Motor neuron (in vitro differentiated cells): ENCODE measurements at regions not wholly inside any gene's neighbourhood (a gene's known extent, or its start where the extent isn't known, plus 50 kb on each side); places are given as distances from the start of the nearest gene placed in this dataset.
A peak's percentile ranks its signal among the peaks of the same experiment; 100 is the strongest.

Experiments
- ATAC-seq, 8 experiments: fragments of 200-7000 bp; cut with Tn5 transposase; replicated peaks in 6 of 8; 2 replicates each; pipeline ENCODE4 v1.8.0; 2021; ENCODE audit warnings: mild to moderate bottlenecking in 8 of 8, moderate library complexity in 8 of 8
- H3K27ac ChIP-seq, 2 donors: fragments of 250-450 bp; sonication (Bioruptor Pico); 2 replicates each; pipeline ENCODE4 v1.9.0; 2021; ENCODE audit warnings: antibody characterized with exemption in 2 of 2, mild to moderate bottlenecking in 2 of 2, moderate library complexity in 1 of 2
- H3K4me1 ChIP-seq, 2 donors: fragments of 250-450 bp; sonication (Bioruptor Pico); replicated peaks in 1 of 2; 2 replicates each; pipeline ENCODE4 v1.6.1; 2021; ENCODE audit warnings: antibody characterized with exemption in 2 of 2, mild to moderate bottlenecking in 2 of 2, moderate library complexity in 1 of 2
- H3K4me3 ChIP-seq, 5 donors: fragments of 250-450 bp; sonication (Bioruptor Pico); 2 replicates each; pipeline ENCODE4 v1.9.0; 2021; ENCODE audit warnings: antibody characterized with exemption in 5 of 5, mild to moderate bottlenecking in 5 of 5, moderate library complexity in 4 of 5
- WGBS, 10 experiments: fragments of 450-650 bp; shearing (Covaris generic); methylation state at CpG; one replicate each; pipeline ENCODE4 v1.0.0; 2022; 5-methylcytosine and 5-hydroxymethylcytosine counted together
- in situ Hi-C, 9 experiments: fragments of 400-800 bp; cut with MboI; loops; one replicate each; pipeline ENCODE4 v1.15.0; 2021; ENCODE audit warnings: low sequenced_read_pairs in 9 of 9, low pct_unique_long_range_greater_than_20kb in 2 of 9; ENCODE audit not compliant: unreplicated experiment in 9 of 9

DNA sequence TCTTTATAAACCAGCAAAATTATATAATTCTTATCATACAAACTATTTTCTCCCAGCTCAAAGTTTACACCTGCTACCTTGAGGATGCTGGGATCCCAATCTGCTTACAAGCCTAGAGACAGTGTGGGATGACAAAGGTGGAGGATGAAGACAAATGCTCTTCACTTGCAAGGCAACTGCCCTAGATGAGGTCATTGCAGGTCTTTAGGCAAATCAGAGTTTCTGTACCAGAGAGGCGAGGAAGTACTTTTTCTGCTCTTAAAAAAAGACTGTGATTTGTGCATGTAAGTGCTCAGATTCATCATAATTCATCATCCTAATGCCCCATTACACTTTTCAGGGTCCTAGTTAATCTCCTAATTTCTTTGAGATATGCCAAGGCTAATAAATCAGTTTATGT is 376.1 kb downstream of the ZPLD1 start:
- WGBS, 10 experiments = 10 to 100% (median 89%) methylated on average over 1 of the region's 1 CpG; no CpG with 5 or more reads in 5 of the 10 experiments
- Histone ChIP-seq H3K4me3 (no peak overlapping the region), H3K27ac (no peak overlapping the region), H3K4me1 (peaks cover 0 to 6% of the 10 kb centered on the region in 2 donors)
- peak in 1 of 8 experiments; percentile 41 for ATAC-seq
- in situ Hi-C loops = no loop called here

DNA sequence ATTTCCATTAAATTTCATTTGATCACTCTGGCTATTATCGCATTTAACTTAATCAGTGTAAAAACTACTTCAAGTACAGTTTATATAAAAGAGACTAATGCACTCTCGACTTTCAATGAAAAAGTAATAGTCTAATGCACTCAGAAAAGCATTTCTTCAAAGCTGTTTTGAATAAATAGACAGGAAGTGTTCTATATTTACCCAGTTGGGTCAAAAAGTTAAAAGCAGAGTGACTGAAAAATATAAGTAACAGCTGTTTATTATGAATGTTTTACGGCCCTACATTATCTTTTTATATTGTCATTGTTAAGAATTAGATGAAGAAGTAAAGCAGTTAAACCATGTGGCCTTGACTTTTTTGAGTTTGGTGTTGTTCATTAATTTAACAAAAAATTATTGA is 391.8 kb downstream of the ZPLD1 start:
- Histone ChIP-seq H3K4me1 (no peaks in the 10 kb centered on the region), H3K27ac (no peak overlapping the region), H3K4me3 (no peak overlapping the region)
- 16 to 95% (median 73%) methylated on average over 1 to 3 of the region's 3 CpGs for WGBS, 10 experiments
- ATAC-seq = peak in 2 of 8 experiments; percentile 26 to 32
- in situ Hi-C loops = no loop called here

DNA sequence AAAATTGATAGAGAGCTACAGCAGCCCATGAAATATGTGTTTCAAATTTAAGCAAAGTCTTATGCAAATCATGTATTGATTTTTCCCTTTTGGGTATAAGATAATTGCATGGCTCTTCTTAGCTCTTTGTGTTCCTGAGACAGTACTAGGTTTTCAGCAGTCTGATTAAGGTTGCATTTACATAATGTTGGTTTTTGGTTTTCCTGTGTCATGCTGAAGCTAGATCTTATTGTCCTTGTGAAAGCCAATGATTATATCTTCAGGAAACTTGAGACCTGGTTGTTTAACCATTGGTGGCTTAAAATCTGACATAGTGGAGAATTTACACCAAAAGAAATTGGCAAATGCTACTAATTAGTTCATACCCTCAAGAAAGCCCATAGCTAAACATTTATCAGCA is 392.6 kb downstream of the ZPLD1 start:
- no peaks in the 10 kb centered on the region for H3K4me1 ChIP-seq
- H3K4me3 ChIP-seq = no peak overlapping the region
- in situ Hi-C loops = no loop called here
- no peak for ATAC-seq
- no peak overlapping the region for H3K27ac ChIP-seq

DNA sequence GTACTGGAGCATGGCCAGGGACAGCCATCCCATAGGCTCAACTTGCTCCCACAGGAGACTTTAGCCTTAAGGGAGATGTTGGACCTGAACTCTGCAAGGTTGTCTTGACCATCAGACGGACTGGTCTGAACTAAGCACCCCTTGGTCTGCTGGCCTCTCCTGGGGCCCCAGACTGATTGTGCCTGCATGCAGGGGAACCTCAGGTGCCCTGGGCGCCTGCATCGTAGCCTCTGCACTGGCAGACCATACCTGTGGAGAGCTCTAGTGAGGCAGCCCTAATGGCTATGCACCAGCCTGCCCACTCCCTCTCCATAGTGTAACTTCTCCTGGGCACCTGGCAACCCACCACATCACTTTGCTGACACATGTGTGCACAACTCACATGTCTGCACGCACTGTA is 395.6 kb downstream of the ZPLD1 start:
- WGBS, 10 experiments = 75 to 100% (median 90%) methylated on average over 1 to 2 of the region's 4 CpGs; no CpG with 5 or more reads in 7 of the 10 experiments
- no peak overlapping the region for H3K4me3 ChIP-seq
- in situ Hi-C loops = no loop called here
- no peak overlapping the region for H3K27ac ChIP-seq
- no peaks in the 10 kb centered on the region for H3K4me1 ChIP-seq
- no peak for ATAC-seq

DNA sequence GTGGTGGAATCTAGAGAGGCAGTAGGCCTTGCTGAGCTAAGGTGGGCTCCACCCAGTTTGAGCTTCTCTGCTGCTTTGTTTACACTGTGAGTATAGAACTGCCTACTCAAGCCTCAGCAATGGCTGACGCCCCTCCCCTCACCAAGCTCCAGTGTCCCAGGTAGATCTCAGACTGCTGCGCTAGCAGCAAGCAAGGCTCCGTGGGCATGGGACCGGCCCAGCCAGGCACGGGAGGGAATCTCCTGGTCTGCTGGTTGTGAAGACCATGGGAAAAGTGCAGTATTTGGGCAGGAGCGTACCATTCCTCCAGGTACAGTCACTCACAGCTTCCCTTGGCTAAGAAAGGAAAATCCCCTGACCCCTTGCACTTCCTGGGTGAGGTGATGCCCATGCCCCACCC is 407.1 kb downstream of the ZPLD1 start:
- in situ Hi-C loops = no loop called here
- ATAC-seq = no peak
- Histone ChIP-seq H3K27ac (no peak overlapping the region), H3K4me1 (no peaks in the 10 kb centered on the region), H3K4me3 (no peak overlapping the region)
- 20 to 100% (median 80%) methylated on average over 1 to 4 of the region's 6 CpGs; no CpG with 5 or more reads in 5 of the 10 experiments for WGBS, 10 experiments

DNA sequence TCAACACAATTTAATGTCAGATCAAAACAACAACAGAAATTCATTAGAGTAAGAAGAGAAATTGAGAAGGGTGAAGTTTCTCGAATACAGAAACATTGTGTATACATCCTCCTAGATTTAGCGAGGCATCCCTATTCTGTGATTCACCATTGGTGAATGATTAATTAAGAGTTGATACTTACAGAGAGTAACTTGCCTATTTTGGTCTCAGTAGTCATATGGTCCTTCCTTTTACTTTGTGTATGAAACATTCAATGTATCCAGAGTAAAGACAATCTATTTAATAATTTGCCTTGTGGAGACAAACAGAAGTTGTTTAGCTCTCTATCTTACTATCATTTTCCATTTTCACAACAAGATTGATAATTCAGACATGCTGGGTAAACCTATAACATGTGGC is 432.0 kb downstream of the ZPLD1 start:
- Histone ChIP-seq H3K4me3 (no peak overlapping the region), H3K27ac (no peak overlapping the region), H3K4me1 (no peaks in the 10 kb centered on the region)
- 18 to 94% (median 81%) methylated on average over 2 of the region's 2 CpGs; no CpG with 5 or more reads in 2 of the 10 experiments for WGBS, 10 experiments
- no peak for ATAC-seq
- in situ Hi-C loops = no loop called here

DNA sequence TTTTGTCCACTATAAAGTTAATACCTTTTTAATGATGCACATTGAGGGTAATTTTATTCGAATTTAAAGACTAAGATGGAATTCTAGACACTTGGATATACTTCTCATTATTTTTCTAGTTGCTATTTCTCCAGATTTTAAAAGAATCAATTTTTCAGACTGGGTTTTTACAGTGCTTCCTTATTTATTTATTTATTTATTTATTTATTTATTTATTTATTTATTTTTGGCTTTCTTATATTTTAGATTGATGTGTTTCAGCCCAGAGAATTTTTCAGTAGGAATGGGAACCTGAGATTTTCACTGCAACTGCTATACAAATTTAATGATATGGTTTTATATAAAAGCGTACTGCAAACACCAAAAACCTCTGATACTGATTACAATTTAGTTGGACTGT is 448.7 kb downstream of the ZPLD1 start:
- no peak for ATAC-seq
- Histone ChIP-seq H3K4me1 (no peaks in the 10 kb centered on the region), H3K4me3 (no peak overlapping the region), H3K27ac (no peak overlapping the region)
- in situ Hi-C loops = no loop called here
- WGBS, 10 experiments = 14 to 83% (median 70%) methylated on average over 1 to 2 of the region's 2 CpGs; no CpG with 5 or more reads in 1 of the 10 experiments

DNA sequence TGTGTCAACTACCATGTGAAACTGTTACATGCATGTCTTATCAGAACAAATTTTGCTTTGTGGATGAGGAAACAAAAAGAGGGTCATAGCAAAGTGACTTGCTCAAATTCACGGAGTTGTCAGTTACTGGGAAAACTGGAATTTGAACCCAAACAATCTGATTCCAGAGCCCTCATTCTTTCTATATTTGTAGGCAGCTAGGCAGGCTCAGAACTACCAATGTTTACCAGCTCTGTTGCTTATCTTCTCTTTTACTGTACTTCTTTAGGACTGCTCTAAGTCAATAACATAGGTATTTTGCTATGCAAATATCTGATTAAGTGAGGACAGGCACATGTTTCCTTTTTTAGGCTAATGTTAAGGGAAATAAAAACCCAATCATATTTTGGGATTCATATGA is 450.5 kb downstream of the ZPLD1 start:
- in situ Hi-C loops = no loop called here
- no peaks in the 10 kb centered on the region for H3K4me1 ChIP-seq
- WGBS, 10 experiments = 0 to 100% (median 89%) methylated on average over 1 of the region's 1 CpG; no CpG with 5 or more reads in 3 of the 10 experiments
- no peak overlapping the region for H3K4me3 ChIP-seq
- H3K27ac ChIP-seq = no peak overlapping the region
- ATAC-seq = no peak

DNA sequence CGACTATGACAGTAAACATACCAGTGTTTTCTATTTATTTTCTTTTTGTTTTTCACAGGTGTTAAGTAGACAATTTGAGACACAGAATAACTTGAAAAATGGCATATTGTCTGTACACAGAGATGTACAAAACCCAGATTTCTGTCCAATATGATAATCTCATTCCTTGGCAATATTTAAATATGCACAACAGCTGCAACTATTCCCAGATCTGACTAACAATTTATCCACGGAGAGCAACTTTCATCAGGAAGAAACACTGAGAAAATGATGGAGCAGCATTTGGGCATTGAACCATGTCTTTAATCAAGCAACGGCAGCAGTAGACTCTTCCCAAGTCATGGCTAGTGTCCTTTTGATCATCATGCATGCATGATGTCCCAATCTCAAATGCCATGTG is 452.6 kb downstream of the ZPLD1 start:
- H3K4me1 ChIP-seq = no peaks in the 10 kb centered on the region
- WGBS, 10 experiments = 3 to 94% (median 53%) methylated on average over 2 to 3 of the region's 3 CpGs; no CpG with 5 or more reads in 1 of the 10 experiments

DNA sequence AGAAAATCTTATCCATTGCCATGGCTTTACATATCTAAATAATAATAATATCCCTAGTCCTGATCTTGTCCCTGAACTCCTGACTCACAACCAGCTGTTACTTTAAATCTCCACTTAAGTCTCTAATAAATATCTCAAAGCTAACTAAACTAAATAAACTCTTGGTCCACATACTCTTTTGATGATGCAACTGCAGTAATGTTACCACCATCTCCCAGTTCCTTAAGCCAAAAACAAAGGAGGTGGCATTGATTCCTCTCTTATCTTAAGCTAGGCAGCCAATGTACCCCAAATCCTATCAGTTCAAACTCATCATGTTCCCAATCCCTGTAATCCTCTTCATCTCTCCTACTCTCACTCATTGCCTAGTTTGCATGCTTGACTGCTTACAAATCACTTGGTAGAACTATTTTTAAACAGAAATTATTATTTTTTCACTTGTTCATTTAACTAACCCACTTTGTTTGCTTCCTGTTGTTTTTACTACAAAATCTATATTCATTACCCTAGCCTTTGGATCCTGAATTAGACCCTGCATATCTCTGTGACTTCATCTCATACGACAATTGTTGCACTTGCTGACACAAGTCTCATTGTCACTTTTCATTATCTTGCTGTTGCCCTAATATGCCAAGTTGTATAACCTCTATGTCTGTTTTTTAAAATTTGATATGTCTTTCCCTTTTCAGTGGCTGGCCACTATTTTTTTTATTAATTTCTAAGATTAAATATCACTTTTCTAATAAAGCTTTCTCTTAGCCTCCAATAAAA is 462.2 kb downstream of the ZPLD1 start:
- Histone ChIP-seq H3K4me1 (no peaks in the 10 kb centered on the region), H3K4me3 (no peak overlapping the region), H3K27ac (no peak overlapping the region)
- in situ Hi-C loops = no loop called here
- 20 to 100% (median 89%) methylated on average over 1 of the region's 1 CpG for WGBS, 10 experiments
- ATAC-seq = no peak

More for the DNA sequence above, 452.6 kb downstream of the ZPLD1 start:
- ATAC-seq = peak in 2 of 8 experiments; percentile 18 to 26
- H3K4me3 ChIP-seq = no peak overlapping the region
- H3K27ac ChIP-seq = no peak overlapping the region
- in situ Hi-C loops = no loop called here

DNA sequence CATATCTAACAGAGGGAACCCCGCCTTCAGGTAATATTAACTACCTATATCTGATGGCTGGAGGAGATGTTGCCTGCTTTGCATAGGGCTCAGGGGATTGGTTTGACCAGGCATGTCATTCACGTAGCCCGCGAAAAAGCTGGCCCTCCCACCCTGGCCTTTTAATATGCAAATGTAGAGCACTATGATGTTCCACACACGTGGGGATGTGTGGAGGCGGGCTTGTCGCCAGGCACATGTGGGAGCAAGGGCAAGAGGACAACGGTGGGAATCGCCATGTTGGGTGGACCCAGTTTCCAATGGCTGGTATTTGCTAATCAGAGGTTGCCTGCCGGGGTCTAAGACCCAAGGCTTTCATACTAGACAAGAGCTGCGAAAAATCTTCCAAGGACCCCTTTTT is 469.8 kb downstream of the ZPLD1 start:
- H3K27ac ChIP-seq = no peak overlapping the region
- H3K4me1 ChIP-seq = no peaks in the 10 kb centered on the region
- ATAC-seq = no peak
- in situ Hi-C loops = no loop called here
- no peak overlapping the region for H3K4me3 ChIP-seq
- 10 to 100% (median 90%) methylated on average over 2 to 8 of the region's 11 CpGs; no CpG with 5 or more reads in 2 of the 10 experiments for WGBS, 10 experiments

DNA sequence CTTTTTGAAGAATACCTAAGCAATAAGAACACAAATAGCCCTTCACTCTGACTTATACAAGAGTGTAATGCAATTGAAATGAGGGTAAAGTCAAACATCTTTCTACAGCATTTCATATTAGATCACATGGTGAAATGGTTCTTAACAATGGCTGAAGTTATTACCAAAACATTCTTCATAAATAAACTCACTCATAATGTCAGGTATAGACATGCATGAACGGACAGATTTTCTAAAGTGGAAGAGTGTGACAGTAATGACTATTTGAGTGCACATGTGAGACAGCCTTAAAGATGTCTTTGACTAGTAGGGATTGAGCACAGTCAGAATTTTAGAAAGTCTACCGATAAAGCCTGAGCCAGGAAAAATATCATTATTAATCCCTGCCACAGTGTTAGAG is 471.0 kb downstream of the ZPLD1 start:
- no peak overlapping the region for H3K4me3 ChIP-seq
- ATAC-seq = no peak
- H3K27ac ChIP-seq = no peak overlapping the region
- 0 to 92% (median 73%) methylated on average over 1 to 2 of the region's 2 CpGs; no CpG with 5 or more reads in 2 of the 10 experiments for WGBS, 10 experiments
- no peaks in the 10 kb centered on the region for H3K4me1 ChIP-seq
- in situ Hi-C loops = no loop called here

DNA sequence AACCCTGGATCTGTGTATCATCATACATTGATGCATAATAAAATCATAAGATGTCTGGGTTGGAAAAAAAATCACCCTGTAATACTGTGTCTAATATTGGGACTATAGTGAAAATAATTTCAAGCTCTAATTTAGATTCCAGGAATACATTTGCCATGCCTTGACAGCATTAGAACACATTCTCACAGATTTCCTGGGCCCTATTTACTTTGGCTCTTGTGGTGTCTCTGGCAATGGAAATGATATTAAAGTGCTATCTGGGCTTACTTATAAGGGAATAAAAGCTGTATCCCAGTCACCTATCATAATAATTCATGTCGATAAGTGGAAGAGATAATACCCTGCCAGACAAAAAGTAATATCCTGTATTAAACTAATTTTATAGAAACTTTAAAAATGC is 472.0 kb downstream of the ZPLD1 start:
- no peak overlapping the region for H3K27ac ChIP-seq
- WGBS, 10 experiments = 33 to 100% (median 85%) methylated on average over 1 of the region's 1 CpG; no CpG with 5 or more reads in 3 of the 10 experiments
- in situ Hi-C loops = no loop called here
- no peak overlapping the region for H3K4me3 ChIP-seq
- ATAC-seq = peak in 1 of 8 experiments; percentile 29
- no peaks in the 10 kb centered on the region for H3K4me1 ChIP-seq

DNA sequence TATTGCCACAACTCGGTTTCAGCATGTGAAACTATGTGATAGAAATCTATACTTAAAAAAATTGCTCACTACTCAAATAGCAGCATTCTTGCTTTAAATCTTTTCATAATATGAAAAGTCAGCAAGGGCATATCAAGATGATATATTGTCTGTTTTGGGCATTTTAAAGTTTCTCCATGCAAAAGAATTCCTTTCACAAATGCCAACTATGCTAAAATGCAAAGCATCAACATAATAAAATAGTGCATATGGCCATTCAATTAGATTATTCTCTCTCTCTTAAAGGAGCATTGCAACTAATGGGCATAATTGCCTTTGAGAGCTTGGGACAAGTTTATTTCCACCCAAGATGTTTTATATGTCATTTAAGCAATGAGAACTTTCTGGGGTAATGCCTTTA is 475.1 kb downstream of the ZPLD1 start:
- peak in 2 of 8 experiments; percentile 23 to 84 for ATAC-seq
- H3K4me1 ChIP-seq = no peaks in the 10 kb centered on the region
- 0 to 86% (median 9%) methylated on average over 1 of the region's 1 CpG; no CpG with 5 or more reads in 3 of the 10 experiments for WGBS, 10 experiments
- no peak overlapping the region for H3K27ac ChIP-seq
- H3K4me3 ChIP-seq = no peak overlapping the region
- in situ Hi-C loops = no loop called here
